Keratinocyte (primary cell): ENCODE measurements at regions not wholly inside any gene's neighbourhood (a gene's known extent, or its start where the extent isn't known, plus 50 kb on each side); places are given as distances from the start of the nearest gene placed in this dataset.

ENCODE experiments used
- DNase-seq: peaks from one replicate; pipeline ENCODE4 v3.0.0-alpha.2; 2011; ENCODE audit warnings: low read depth, missing footprints, low spot score
- FAIRE-seq: peaks from 2 replicates; lab custom pipeline; 2011; peaks lifted over from hg19 to GRCh38; lab: Jason Lieb, UNC
- H2AFZ ChIP-seq: 2 replicates; pipeline ENCODE4 v1.6.0; 2012; ENCODE audit warnings: low read length, control low read depth, inconsistent platforms; ENCODE audit not compliant: control insufficient read depth
- H3K27ac ChIP-seq: 2 replicates; pipeline ENCODE4 v1.5.1; 2011; ENCODE audit warnings: low read length; ENCODE audit not compliant: control insufficient read depth, insufficient read depth
- H3K27me3 ChIP-seq: 3 replicates; pipeline ENCODE4 v1.6.0; 2011; ENCODE audit warnings: low read length; ENCODE audit not compliant: control insufficient read depth, insufficient read depth; ENCODE audit errors: extremely low read depth
- H3K36me3 ChIP-seq, 2 experiments: 2 replicates in 1 of 2; 3 replicates in 1 of 2; pipeline ENCODE4 v1.5.1; 2011; ENCODE audit warnings: low read length in 2 of 2, mild to moderate bottlenecking in 1 of 2; ENCODE audit not compliant: control insufficient read depth in 2 of 2, insufficient read depth in 2 of 2; ENCODE audit errors: extremely low read depth in 1 of 2
- H3K4me1 ChIP-seq: 3 replicates; pipeline ENCODE4 v1.5.1; 2011; ENCODE audit warnings: low read length; ENCODE audit not compliant: control insufficient read depth, insufficient read depth; ENCODE audit errors: extremely low read depth
- H3K4me2 ChIP-seq: 3 replicates; pipeline ENCODE4 v1.6.0; 2011; ENCODE audit warnings: low read depth, low read length; ENCODE audit not compliant: control insufficient read depth, insufficient read depth; ENCODE audit errors: extremely low read depth
- H3K4me3 ChIP-seq, 3 experiments: fragments of 200-600 bp in 1 of 3; sonication (generic) in 1 of 3; 2 replicates in 2 of 3; 3 replicates in 1 of 3; pipeline ENCODE4 v1.5.1; 2011 to 2016; ENCODE audit warnings: low read length in 3 of 3, mild to moderate bottlenecking in 3 of 3, control low read depth in 2 of 3, inconsistent platforms in 1 of 3, low read depth in 1 of 3, mixed read lengths in 1 of 3, mixed run types in 1 of 3, moderate library complexity in 1 of 3; ENCODE audit not compliant: control insufficient read depth in 2 of 3, insufficient read depth in 2 of 3; ENCODE audit errors: extremely low read depth in 1 of 3
- H3K79me2 ChIP-seq: 2 replicates; pipeline ENCODE4 v1.6.0; 2012; ENCODE audit warnings: low read length; ENCODE audit not compliant: control insufficient read depth, insufficient read depth
- H3K9ac ChIP-seq: 3 replicates; pipeline ENCODE4 v1.6.0; 2011; ENCODE audit warnings: low read length; ENCODE audit not compliant: control insufficient read depth, insufficient read depth; ENCODE audit errors: extremely low read depth
- H3K9me1 ChIP-seq: 3 replicates; pipeline ENCODE4 v1.6.0; 2011; ENCODE audit warnings: low read length; ENCODE audit not compliant: control insufficient read depth, insufficient read depth; ENCODE audit errors: extremely low read depth
- H3K9me3 ChIP-seq: 2 replicates; pipeline ENCODE4 v1.5.1; 2012; ENCODE audit warnings: low read depth, low read length; ENCODE audit not compliant: control insufficient read depth
- H4K20me1 ChIP-seq: 3 replicates; pipeline ENCODE4 v1.6.0; 2011; ENCODE audit warnings: low read length; ENCODE audit not compliant: control insufficient read depth, insufficient read depth; ENCODE audit errors: extremely low read depth
- EZH2 ChIP-seq: IDR thresholded peaks from one replicate; pipeline ENCODE4 v1.6.1; 2012; ENCODE audit warnings: inconsistent platforms, mild to moderate bottlenecking, low read length, moderate library complexity
- dilution Hi-C: fragments of 300-500 bp; cut with MboI; formaldehyde crosslinking; loops from one replicate; pipeline ENCODE4 v1.7.0; 2020; ENCODE audit warnings: low sequenced_read_pairs; ENCODE audit not compliant: extremely low pct_ligation_motif_present
- TF ChIP-seq, protein P1 (sequence below), 3 experiments: IDR thresholded peaks in 1 of 3; conservative IDR thresholded peaks in 1 of 3; optimal IDR thresholded peaks in 1 of 3; 2 replicates in 2 of 3; 3 replicates in 1 of 3; pipeline versions ENCODE3 to v1.5.1; 2011; ENCODE audit warnings: low read length in 3 of 3, mild to moderate bottlenecking in 3 of 3, moderate library complexity in 2 of 3, control low read depth in 1 of 3, inconsistent platforms in 1 of 3; ENCODE audit not compliant: insufficient read depth in 2 of 3; ENCODE audit errors: extremely low read depth in 1 of 3

DNA sequence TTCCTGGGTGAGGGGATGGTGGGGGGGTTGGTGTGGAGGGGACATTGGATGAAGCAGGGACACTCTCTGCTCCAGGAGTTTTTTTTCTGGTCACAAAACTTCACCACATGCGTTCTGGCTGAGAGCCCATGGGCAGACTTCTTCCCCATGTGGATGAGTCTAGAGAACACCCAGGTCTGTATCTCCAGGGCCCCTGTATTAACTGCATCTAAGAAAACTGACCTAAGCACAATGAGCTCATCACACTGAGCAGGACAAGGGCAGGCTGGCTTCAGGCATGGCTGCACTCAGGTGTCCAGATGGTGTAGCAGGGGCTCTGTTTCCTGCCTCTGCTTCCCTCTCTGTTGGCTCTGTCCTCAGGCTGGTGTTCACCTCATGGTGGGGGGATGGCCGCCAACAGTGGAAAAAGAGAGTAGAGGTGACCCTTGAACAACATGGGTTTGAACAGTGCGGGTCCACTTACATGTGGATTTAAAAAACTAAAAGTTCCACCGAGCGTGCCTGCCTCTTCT is 85.3 kb upstream of the STC2 start:
- dilution Hi-C loops = no loop called here
- H3K4me3 ChIP-seq = no peak overlapping the region
- DNase-seq = no peak
- no peak overlapping the region for H2AFZ ChIP-seq
- H3K9me3 ChIP-seq = no peaks in the 10 kb centered on the region
- no peaks in the 10 kb centered on the region for H3K79me2 ChIP-seq
- no peaks in the 10 kb centered on the region for H4K20me1 ChIP-seq
- no peak overlapping the region for H3K9ac ChIP-seq
- no peak overlapping the region for H3K27ac ChIP-seq
- H3K4me2 ChIP-seq = no peak overlapping the region
- no peaks in the 10 kb centered on the region for H3K9me1 ChIP-seq
- H3K36me3 ChIP-seq = no peaks in the 10 kb centered on the region
- FAIRE-seq = no peak
- H3K4me1 ChIP-seq = no peaks in the 10 kb centered on the region
- H3K27me3 ChIP-seq = no peaks in the 10 kb centered on the region
- TF ChIP-seq, protein P1, sequence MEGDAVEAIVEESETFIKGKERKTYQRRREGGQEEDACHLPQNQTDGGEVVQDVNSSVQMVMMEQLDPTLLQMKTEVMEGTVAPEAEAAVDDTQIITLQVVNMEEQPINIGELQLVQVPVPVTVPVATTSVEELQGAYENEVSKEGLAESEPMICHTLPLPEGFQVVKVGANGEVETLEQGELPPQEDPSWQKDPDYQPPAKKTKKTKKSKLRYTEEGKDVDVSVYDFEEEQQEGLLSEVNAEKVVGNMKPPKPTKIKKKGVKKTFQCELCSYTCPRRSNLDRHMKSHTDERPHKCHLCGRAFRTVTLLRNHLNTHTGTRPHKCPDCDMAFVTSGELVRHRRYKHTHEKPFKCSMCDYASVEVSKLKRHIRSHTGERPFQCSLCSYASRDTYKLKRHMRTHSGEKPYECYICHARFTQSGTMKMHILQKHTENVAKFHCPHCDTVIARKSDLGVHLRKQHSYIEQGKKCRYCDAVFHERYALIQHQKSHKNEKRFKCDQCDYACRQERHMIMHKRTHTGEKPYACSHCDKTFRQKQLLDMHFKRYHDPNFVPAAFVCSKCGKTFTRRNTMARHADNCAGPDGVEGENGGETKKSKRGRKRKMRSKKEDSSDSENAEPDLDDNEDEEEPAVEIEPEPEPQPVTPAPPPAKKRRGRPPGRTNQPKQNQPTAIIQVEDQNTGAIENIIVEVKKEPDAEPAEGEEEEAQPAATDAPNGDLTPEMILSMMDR (optimal IDR thresholded peaks at IDR 0.05 in 1 of 3, IDR thresholded peaks at IDR 0.05 in 1 of 3, conservative IDR thresholded peaks at IDR 0.05 in 1 of 3; ENCODE audit: extremely low read depth in 1 of 3, insufficient read depth in 2 of 3, low read length in 3 of 3) = no peak
- TF ChIP-seq EZH2 = no peak

- H3K9ac ChIP-seq = no peak overlapping the region
- TF ChIP-seq EZH2 = no peak
- TF ChIP-seq, protein P1 (optimal IDR thresholded peaks at IDR 0.05 in 1 of 3, IDR thresholded peaks at IDR 0.05 in 1 of 3, conservative IDR thresholded peaks at IDR 0.05 in 1 of 3; ENCODE audit: extremely low read depth in 1 of 3, insufficient read depth in 2 of 3, low read length in 3 of 3) = no peak
- no peaks in the 10 kb centered on the region for H3K27me3 ChIP-seq
- no peaks in the 10 kb centered on the region for H3K4me1 ChIP-seq
- H3K36me3 ChIP-seq = no peaks in the 10 kb centered on the region
- dilution Hi-C loops = no loop called here
- no peak overlapping the region for H3K4me2 ChIP-seq
- no peak overlapping the region for H3K4me3 ChIP-seq
- no peaks in the 10 kb centered on the region for H3K9me1 ChIP-seq
- DNase-seq (no peak), FAIRE-seq (no peak)
- no peak overlapping the region for H2AFZ ChIP-seq
- no peaks in the 10 kb centered on the region for H4K20me1 ChIP-seq
- H3K9me3 ChIP-seq = no peaks in the 10 kb centered on the region
- H3K27ac ChIP-seq = no peak overlapping the region
- no peaks in the 10 kb centered on the region for H3K79me2 ChIP-seq
Observed at GRCh38 chr5:173412566-173412965, 84.4 kb upstream of the STC2 start.
